Body of pancreas (tissue), 4 donors: ENCODE measurements at regions not wholly inside any gene's neighbourhood (a gene's known extent, or its start where the extent isn't known, plus 50 kb on each side); places are given as distances from the start of the nearest gene placed in this dataset.

Experiments used
- ATAC-seq: fragments of 150-250 bp; one replicate; pipeline ENCODE4 v1.9.1; 2016
- DNase-seq, 4 donors: peaks; one replicate each; pipeline ENCODE4 v3.0.0-alpha.2; 2019
- H3K27ac ChIP-seq, 4 donors: fragments of 200-600 bp; sonication (generic); 1 replicate in 3 of 4; 2 replicates in 1 of 4; pipeline versions ENCODE4 v1.5.1 to v1.6.1; 2016 to 2019; ENCODE audit warnings: mild to moderate bottlenecking in 1 of 4, mixed read lengths in 1 of 4, moderate library complexity in 1 of 4
- H3K27me3 ChIP-seq, 2 donors: fragments of 200-600 bp; sonication (generic); one replicate each; pipeline ENCODE4 v1.6.0; 2016; ENCODE audit warnings: mild to moderate bottlenecking in 1 of 2
- H3K36me3 ChIP-seq, 2 donors: fragments of 200-600 bp; sonication (generic); replicated peaks in 1 of 2; 2 replicates each; pipeline ENCODE4 v1.5.1; 2016; ENCODE audit warnings: low read depth in 2 of 2; ENCODE audit not compliant: insufficient read depth in 1 of 2
- H3K4me1 ChIP-seq: fragments of 200-600 bp; sonication (generic); one replicate; pipeline ENCODE4 v1.6.0; 2016
- H3K4me3 ChIP-seq, 2 donors: fragments of 200-600 bp; sonication (generic); 1 replicate in 1 of 2; 2 replicates in 1 of 2; pipeline ENCODE4 v1.5.1; 2016 to 2019
- H3K9me3 ChIP-seq, 3 donors: fragments of 200-600 bp; sonication (generic); 1 replicate in 2 of 3; 2 replicates in 1 of 3; pipeline ENCODE4 v1.5.1; 2016
- POLR2A ChIP-seq, 3 donors: fragments of 450-650 bp; IDR thresholded peaks; one replicate each; pipeline ENCODE4 v1.6.1; 2016; ENCODE audit warnings: antibody characterized with exemption in 3 of 3, mild to moderate bottlenecking in 2 of 3
- WGBS, 2 donors: methylation state at CpG; one replicate each; pipeline ENCODE4 v1.1.5; 2017; 5-methylcytosine and 5-hydroxymethylcytosine counted together
- intact Hi-C: fragments of 100-400 bp; cut with DNase I; formaldehyde crosslinking; loops from one replicate; pipeline ENCODE4 v1.15.1; 2023
- TF ChIP-seq, protein P1 (sequence below), 7 experiments: fragments of 450-650 bp in 4 of 7; fragments of 200-600 bp in 3 of 7; sonication (generic) in 3 of 7; IDR thresholded peaks; one replicate each; pipeline ENCODE4 v1.5.1; 2016 to 2019; ENCODE audit warnings: antibody characterized with exemption in 7 of 7

DNA sequence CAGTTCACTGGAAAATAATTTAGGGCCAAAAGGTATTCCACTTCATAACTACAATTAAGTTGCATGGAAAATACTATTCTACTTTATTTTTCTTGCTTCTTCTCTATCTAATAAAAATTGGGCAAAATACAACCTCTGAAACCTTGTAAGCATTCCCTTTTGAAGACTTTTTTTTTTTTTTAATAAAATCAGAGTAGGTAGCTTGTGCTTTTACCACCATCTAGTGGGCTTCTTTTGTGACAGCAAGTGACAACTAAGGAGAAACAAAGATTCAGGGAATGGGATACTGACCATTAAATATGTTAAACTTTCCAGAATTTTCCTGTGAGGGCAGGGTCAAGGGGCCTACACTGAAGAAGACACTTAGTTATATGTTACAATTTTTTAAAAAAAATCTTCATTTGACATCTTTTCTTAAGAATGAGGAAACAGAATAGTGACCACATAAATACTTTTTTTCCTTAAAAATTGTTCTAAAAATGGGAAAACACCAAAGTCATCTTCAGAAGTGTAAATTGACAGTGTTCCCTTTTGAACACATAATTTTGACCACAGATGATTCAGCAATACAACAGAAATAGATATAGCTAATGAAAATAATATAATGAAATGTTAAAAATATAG is 1183.2 kb upstream of the ACVR2A start:
- no peak overlapping the region for H3K4me3 ChIP-seq
- no peaks in the 10 kb centered on the region for H3K9me3 ChIP-seq
- intact Hi-C loops, result no loop called here
- H3K27ac ChIP-seq, result no peak overlapping the region
- TF ChIP-seq POLR2A (IDR thresholded peaks at IDR 0.05), result no peak
- TF ChIP-seq, protein P1, sequence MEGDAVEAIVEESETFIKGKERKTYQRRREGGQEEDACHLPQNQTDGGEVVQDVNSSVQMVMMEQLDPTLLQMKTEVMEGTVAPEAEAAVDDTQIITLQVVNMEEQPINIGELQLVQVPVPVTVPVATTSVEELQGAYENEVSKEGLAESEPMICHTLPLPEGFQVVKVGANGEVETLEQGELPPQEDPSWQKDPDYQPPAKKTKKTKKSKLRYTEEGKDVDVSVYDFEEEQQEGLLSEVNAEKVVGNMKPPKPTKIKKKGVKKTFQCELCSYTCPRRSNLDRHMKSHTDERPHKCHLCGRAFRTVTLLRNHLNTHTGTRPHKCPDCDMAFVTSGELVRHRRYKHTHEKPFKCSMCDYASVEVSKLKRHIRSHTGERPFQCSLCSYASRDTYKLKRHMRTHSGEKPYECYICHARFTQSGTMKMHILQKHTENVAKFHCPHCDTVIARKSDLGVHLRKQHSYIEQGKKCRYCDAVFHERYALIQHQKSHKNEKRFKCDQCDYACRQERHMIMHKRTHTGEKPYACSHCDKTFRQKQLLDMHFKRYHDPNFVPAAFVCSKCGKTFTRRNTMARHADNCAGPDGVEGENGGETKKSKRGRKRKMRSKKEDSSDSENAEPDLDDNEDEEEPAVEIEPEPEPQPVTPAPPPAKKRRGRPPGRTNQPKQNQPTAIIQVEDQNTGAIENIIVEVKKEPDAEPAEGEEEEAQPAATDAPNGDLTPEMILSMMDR (IDR thresholded peaks at IDR 0.05), result peak; percentile 10 to 53 (median 43)
- DNase-seq (no peak), ATAC-seq (no peak)
- no peaks in the 10 kb centered on the region for H3K27me3 ChIP-seq
- H3K36me3 ChIP-seq, result no peaks in the 10 kb centered on the region
- no peaks in the 10 kb centered on the region for H3K4me1 ChIP-seq

DNA sequence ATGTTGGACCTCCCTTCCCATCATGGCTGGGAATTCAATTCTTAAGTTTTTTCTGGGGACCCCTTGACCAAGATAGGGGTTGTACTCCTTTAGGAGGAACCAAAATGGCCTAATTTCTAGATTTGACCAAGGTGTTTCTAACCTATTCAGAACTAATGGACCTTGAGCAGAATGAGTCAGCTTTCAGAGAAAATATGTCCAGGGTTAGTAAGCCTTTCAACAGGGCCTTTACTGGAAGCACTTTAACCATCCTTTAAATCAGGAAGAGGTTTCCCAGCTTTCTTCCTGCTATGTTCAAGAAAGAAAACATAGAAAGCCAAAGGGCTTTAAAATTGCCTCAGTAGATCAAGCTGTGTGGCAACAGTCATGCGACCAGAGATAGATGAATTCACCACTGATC is 1184.9 kb upstream of the ACVR2A start:
- Histone ChIP-seq H3K27me3 (no peaks in the 10 kb centered on the region), H3K27ac (no peak overlapping the region), H3K9me3 (no peaks in the 10 kb centered on the region), H3K36me3 (no peaks in the 10 kb centered on the region), H3K4me3 (no peak overlapping the region), H3K4me1 (no peaks in the 10 kb centered on the region)
- TF ChIP-seq, protein P1 (IDR thresholded peaks at IDR 0.05), result no peak
- TF ChIP-seq POLR2A (IDR thresholded peaks at IDR 0.05), result no peak
- no peak for DNase-seq
- ATAC-seq, result no peak
- intact Hi-C loops, result no loop called here
- 71 to 74% methylated on average over 1 of the region's 1 CpG for WGBS, 2 donors

DNA sequence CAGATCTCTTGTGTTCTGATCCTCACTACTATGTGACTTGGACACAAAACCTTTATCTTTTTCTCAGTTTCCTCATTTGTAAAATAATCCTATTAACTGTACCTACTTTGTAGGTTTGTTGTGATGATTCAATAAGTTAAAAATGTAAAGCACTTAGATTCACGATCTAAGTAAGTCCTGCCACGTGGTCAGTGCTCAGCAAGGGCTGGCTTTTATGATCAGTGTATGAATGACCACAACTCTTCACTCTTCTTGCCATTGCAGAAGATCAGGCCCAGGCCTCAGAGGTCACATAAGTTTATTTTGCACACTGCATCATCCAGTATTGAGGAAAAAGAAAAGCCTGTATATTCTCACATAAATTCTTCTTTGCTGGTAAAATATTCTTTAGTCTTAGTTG is 1192.5 kb upstream of the ACVR2A start:
- Histone ChIP-seq H3K9me3 (no peaks in the 10 kb centered on the region), H3K4me1 (no peaks in the 10 kb centered on the region), H3K36me3 (no peaks in the 10 kb centered on the region), H3K4me3 (no peak overlapping the region), H3K27me3 (no peaks in the 10 kb centered on the region), H3K27ac (no peak overlapping the region)
- TF ChIP-seq POLR2A (IDR thresholded peaks at IDR 0.05), result no peak
- TF ChIP-seq, protein P1 (IDR thresholded peaks at IDR 0.05), result no peak
- intact Hi-C loops, result no loop called here
- ATAC-seq (no peak), DNase-seq (no peak)
- 46 to 54% methylated on average over 2 of the region's 2 CpGs for WGBS, 2 donors

DNA sequence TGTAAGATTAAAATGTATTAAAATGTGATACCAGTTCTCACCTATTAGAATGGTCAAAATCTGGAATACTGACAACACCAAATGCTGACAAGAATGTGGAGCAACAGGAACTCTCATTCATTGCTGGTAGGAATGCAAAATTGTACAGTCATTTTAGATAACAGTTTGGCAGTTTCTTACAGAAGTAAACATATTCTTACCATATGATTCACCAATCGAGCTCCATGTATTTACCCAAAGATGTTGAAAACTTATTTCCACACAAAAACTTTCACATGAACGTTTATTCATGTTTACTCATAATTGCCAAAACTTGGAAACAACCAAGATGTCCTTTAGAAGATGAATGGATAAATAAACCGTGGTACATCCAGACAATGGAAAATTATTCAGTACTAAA is 1193.5 kb upstream of the ACVR2A start:
- Histone ChIP-seq H3K4me1 (no peaks in the 10 kb centered on the region), H3K27ac (no peak overlapping the region), H3K9me3 (no peaks in the 10 kb centered on the region), H3K4me3 (no peak overlapping the region), H3K36me3 (no peaks in the 10 kb centered on the region), H3K27me3 (no peaks in the 10 kb centered on the region)
- ATAC-seq (no peak), DNase-seq (no peak)
- WGBS, 2 donors, result 41 to 43% methylated on average over 3 of the region's 3 CpGs
- no peak for TF ChIP-seq POLR2A (IDR thresholded peaks at IDR 0.05)
- TF ChIP-seq, protein P1 (IDR thresholded peaks at IDR 0.05), result no peak
- intact Hi-C loops, result no loop called here

DNA sequence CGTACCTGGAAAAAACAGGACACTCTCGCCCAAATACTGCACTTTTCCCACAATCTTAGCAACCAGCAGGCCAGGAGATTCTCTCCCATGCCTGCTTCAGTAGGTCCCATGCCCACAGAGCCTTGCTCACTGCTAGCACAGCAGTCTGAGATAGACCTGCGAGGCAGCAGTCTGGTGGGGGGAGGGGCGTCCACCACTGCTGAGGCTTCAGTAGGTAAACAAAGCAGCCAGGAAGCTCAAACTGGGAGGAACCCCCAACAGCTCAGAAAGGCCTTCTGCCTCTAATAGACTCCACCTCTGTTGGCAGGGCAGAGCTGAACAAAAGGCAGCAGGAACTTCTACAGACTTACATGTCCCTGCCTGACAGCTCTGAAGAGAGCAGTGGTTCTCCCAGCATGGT is 1202.8 kb upstream of the ACVR2A start:
- H3K36me3 ChIP-seq, result no peaks in the 10 kb centered on the region
- intact Hi-C loops, result no loop called here
- H3K4me3 ChIP-seq, result no peak overlapping the region
- no peaks in the 10 kb centered on the region for H3K4me1 ChIP-seq
- TF ChIP-seq, protein P1 (IDR thresholded peaks at IDR 0.05), result no peak
- no peak for TF ChIP-seq POLR2A (IDR thresholded peaks at IDR 0.05)
- H3K9me3 ChIP-seq, result no peaks in the 10 kb centered on the region
- WGBS, 2 donors, result 52% methylated on average over 4 of the region's 4 CpGs
- H3K27ac ChIP-seq, result no peak overlapping the region
- no peak for DNase-seq
- H3K27me3 ChIP-seq, result no peaks in the 10 kb centered on the region
- ATAC-seq, result no peak
